Stimulated activated CD4-positive, alpha-beta T cell treated with anti-CD3 and anti-CD28 coated beads, TNF-alpha, amount 100 ng/mL, for 48 hours (primary cell): ENCODE measurements at regions not wholly inside any gene's neighbourhood (a gene's known extent, or its start where the extent isn't known, plus 50 kb on each side); places are given as distances from the start of the nearest gene placed in this dataset.
"Not testable (repeated sequence)": the region's sequence is repeated elsewhere in the genome, so short reads cannot be mapped to it uniquely, and the experiment has no call there.

Source experiments
- DNase-seq, 3 donors: peaks; one replicate each; pipeline ENCODE4 v3.0.0-alpha.2; 2020; ENCODE audit warnings: low read depth in 3 of 3

- no peak for DNase-seq
These were observed 109.1 kb upstream of the GLI2 start for GRCh38 chr2:120626566-120626965.

GRCh38 chr2:120628248-120628647 lies 107.4 kb upstream of the GLI2 start:
- no peak for DNase-seq

- DNase-seq: no peak
These were observed 106.3 kb upstream of the GLI2 start for GRCh38 chr2:120629241-120629895.

GRCh38 chr2:120630031-120630701 lies 105.5 kb upstream of the GLI2 start:
- DNase-seq: no peak

- no peak for DNase-seq
These were observed 104.4 kb upstream of the GLI2 start for GRCh38 chr2:120631236-120631635.

- no peak for DNase-seq
These were observed 103.9 kb upstream of the GLI2 start for GRCh38 chr2:120631724-120632123.

GRCh38 chr2:120632796-120633646 lies 102.6 kb upstream of the GLI2 start:
- DNase-seq: no peak

GRCh38 chr2:120634533-120634932 lies 101.1 kb upstream of the GLI2 start:
- no peak for DNase-seq

GRCh38 chr2:120635146-120635545 lies 100.5 kb upstream of the GLI2 start:
- no peak for DNase-seq

GRCh38 chr2:120637847-120638246 lies 97.8 kb upstream of the GLI2 start:
- no peak for DNase-seq

GRCh38 chr2:120638450-120638849 lies 97.2 kb upstream of the GLI2 start:
- DNase-seq: no peak

GRCh38 chr2:120641366-120641771 lies 94.3 kb upstream of the GLI2 start:
- DNase-seq: no peak

GRCh38 chr2:120642646-120643045 lies 93.0 kb upstream of the GLI2 start:
- DNase-seq: no peak

- no peak for DNase-seq
These were observed 88.7 kb upstream of the GLI2 start for GRCh38 chr2:120646994-120647393.

GRCh38 chr2:120647487-120647886 lies 88.2 kb upstream of the GLI2 start:
- DNase-seq: no peak

GRCh38 chr2:120649381-120649780 lies 86.3 kb upstream of the GLI2 start:
- DNase-seq: not testable (repeated sequence)

- DNase-seq: no peak
These were observed 85.5 kb upstream of the GLI2 start for GRCh38 chr2:120650022-120650644.

GRCh38 chr2:120651818-120652217 lies 83.8 kb upstream of the GLI2 start:
- no peak for DNase-seq

- DNase-seq: no peak
These were observed 82.6 kb upstream of the GLI2 start for GRCh38 chr2:120653046-120653445.

- DNase-seq: no peak
These were observed 81.8 kb upstream of the GLI2 start for GRCh38 chr2:120653871-120654270.

GRCh38 chr2:120654381-120655134 lies 81.1 kb upstream of the GLI2 start:
- no peak for DNase-seq
